ENCODE measurements at regions not wholly inside any gene's neighbourhood (a gene's known extent, or its start where the extent isn't known, plus 50 kb on each side); places are given as distances from the start of the nearest gene placed in this dataset.

DNA sequence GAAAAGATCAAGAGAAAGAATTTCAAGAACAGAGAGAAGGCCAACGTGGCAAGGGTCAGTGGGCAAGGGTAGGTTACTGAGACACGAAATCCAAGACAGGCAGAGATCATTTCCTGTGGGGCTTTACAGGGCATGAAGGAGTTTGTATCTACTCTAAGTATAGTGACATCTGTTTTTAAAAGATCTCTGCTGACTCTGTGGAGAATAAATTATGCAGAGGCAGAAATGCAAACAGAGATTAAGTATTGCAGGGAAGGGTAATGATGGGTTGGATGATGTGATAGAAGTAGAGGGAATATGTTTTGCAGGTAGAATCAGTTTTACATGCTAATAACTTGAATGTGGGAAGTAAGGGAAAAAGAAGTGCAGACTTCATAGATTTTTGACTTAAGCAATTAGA is 243.5 kb downstream of the FRK start:
- whole genome bisulfite sequencing (ENCODE audit: insufficient coverage) = 75% methylated on average over 2 of the region's 2 CpGs
- no peaks in the 10 kb centered on the region for H3K27me3 ChIP-seq (replicated peaks in 2 of 5; ENCODE audit: control insufficient read depth in 4 of 5, insufficient read depth in 5 of 5, low read length in 4 of 5)
- H3K36me3 ChIP-seq (ENCODE audit: control insufficient read depth in 4 of 4, insufficient read depth in 4 of 4, low read length in 3 of 4) = no peaks in the 10 kb centered on the region
- no peak overlapping the region for H3K27ac ChIP-seq (ENCODE audit: insufficient read depth in 1 of 2, low read depth in 1 of 2, low read length in 2 of 2, poor library complexity in 1 of 2, severe bottlenecking in 2 of 2)
- no peak for DNase-seq
- H3K4me1 ChIP-seq (ENCODE audit: control extremely low read depth in 1 of 4, control insufficient read depth in 4 of 4, insufficient read depth in 4 of 4, low read length in 3 of 4) = no peaks in the 10 kb centered on the region
- no peak overlapping the region for H3K4me3 ChIP-seq (ENCODE audit: control insufficient read depth in 1 of 7, extremely low read depth in 1 of 7, insufficient read depth in 4 of 7, low read depth in 2 of 7, low read length in 6 of 7)
- CTCF ChIA-PET = interaction anchor here (1.5 kb wide), 1 partner anchor 22 kb away, joined by 3 read pairs; no protein-coding TSS in a partner anchor
- peaks cover 0 to 3% (median 0%) of the 10 kb centered on the region in 5 experiments for H3K9me3 ChIP-seq (ENCODE audit: control extremely low read depth in 1 of 5, control insufficient read depth in 4 of 5, insufficient read depth in 2 of 5, low read depth in 1 of 5, low read length in 4 of 5)
- POLR2A ChIA-PET = no interaction called here

DNA sequence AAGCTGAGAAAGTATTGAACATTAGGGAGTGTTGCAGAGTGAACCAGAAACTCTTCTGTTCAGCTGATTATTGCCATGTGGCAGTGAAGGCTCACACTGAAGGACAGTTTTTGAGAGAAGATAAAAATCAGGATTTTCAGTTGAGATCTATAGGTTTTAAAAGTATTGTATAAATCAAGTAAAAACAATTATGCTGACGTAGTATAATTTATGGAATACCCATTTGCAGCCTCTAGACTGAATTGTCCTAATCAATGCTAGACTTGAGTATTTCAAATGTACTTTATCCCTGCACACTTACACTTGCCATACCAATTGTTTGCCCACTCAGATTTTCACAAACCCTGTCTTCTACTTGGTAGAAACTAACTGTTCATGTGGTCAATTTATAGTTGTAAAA is 245.8 kb downstream of the FRK start:
- H3K27ac ChIP-seq (ENCODE audit: insufficient read depth in 1 of 2, low read depth in 1 of 2, low read length in 2 of 2, poor library complexity in 1 of 2, severe bottlenecking in 2 of 2) = no peak overlapping the region
- no CpG with 5 or more reads among the region's 1 CpG for whole genome bisulfite sequencing (ENCODE audit: insufficient coverage)
- no peaks in the 10 kb centered on the region for H3K27me3 ChIP-seq (replicated peaks in 2 of 5; ENCODE audit: control insufficient read depth in 4 of 5, insufficient read depth in 5 of 5, low read length in 4 of 5)
- no peak overlapping the region for H3K4me3 ChIP-seq (ENCODE audit: control insufficient read depth in 1 of 7, extremely low read depth in 1 of 7, insufficient read depth in 4 of 7, low read depth in 2 of 7, low read length in 6 of 7)
- ChIA-PET POLR2A (no interaction called here), CTCF (no interaction called here)
- no peaks in the 10 kb centered on the region for H3K36me3 ChIP-seq (ENCODE audit: control insufficient read depth in 4 of 4, insufficient read depth in 4 of 4, low read length in 3 of 4)
- peaks cover 0 to 3% (median 0%) of the 10 kb centered on the region in 5 experiments for H3K9me3 ChIP-seq (ENCODE audit: control extremely low read depth in 1 of 5, control insufficient read depth in 4 of 5, insufficient read depth in 2 of 5, low read depth in 1 of 5, low read length in 4 of 5)
- no peaks in the 10 kb centered on the region for H3K4me1 ChIP-seq (ENCODE audit: control extremely low read depth in 1 of 4, control insufficient read depth in 4 of 4, insufficient read depth in 4 of 4, low read length in 3 of 4)
- no peak for DNase-seq

DNA sequence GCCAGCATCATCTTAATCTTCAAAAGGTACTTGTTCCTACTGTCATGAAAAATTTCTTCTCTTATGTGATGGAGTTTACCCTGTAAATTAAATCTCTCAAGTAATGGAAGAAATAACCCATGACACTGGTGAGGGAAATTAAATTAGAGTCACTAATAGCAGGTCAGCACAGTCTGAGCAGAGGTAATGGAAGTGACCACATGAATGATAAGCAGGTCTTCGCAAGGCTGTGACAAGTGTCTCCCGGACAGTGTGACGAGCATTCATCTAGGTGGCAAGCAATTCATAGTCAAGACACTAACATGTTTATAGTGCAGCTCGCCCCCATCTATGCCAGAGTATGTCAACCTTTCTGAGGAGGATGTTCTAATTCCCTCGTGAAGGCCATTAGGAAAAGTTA is 249.2 kb downstream of the FRK start:
- CTCF ChIA-PET = no interaction called here
- DNase-seq = no peak
- no peaks in the 10 kb centered on the region for H3K4me1 ChIP-seq (ENCODE audit: control extremely low read depth in 1 of 4, control insufficient read depth in 4 of 4, insufficient read depth in 4 of 4, low read length in 3 of 4)
- no peak overlapping the region for H3K4me3 ChIP-seq (ENCODE audit: control insufficient read depth in 1 of 7, extremely low read depth in 1 of 7, insufficient read depth in 4 of 7, low read depth in 2 of 7, low read length in 6 of 7)
- POLR2A ChIA-PET = no interaction called here
- no peak overlapping the region for H3K27ac ChIP-seq (ENCODE audit: insufficient read depth in 1 of 2, low read depth in 1 of 2, low read length in 2 of 2, poor library complexity in 1 of 2, severe bottlenecking in 2 of 2)
- no peaks in the 10 kb centered on the region for H3K27me3 ChIP-seq (replicated peaks in 2 of 5; ENCODE audit: control insufficient read depth in 4 of 5, insufficient read depth in 5 of 5, low read length in 4 of 5)
- no peaks in the 10 kb centered on the region for H3K36me3 ChIP-seq (ENCODE audit: control insufficient read depth in 4 of 4, insufficient read depth in 4 of 4, low read length in 3 of 4)
- no peaks in the 10 kb centered on the region for H3K9me3 ChIP-seq (ENCODE audit: control extremely low read depth in 1 of 5, control insufficient read depth in 4 of 5, insufficient read depth in 2 of 5, low read depth in 1 of 5, low read length in 4 of 5)
- WGBS (ENCODE audit: insufficient coverage) = 97% methylated on average over 4 of the region's 5 CpGs

DNA sequence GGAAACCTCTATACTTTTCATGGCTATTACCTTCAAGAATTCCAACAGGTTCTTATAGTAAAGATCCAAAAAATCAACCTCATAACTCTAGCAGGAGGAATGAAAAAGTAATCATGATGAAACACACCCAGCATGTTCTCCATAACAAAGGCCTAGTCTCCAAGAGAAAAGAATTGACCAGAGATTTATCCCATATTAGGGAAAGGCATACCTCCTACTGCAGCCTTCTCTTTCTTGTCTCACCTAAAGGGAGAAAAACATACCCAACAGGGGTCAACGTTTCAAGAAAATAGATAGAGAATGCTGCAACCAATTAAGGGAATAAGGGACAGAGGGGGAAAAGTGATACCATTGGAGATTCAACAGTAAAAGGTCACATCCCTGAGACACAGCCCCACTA is 262.5 kb downstream of the FRK start:
- Histone ChIP-seq H3K27me3 (replicated peaks in 2 of 5; ENCODE audit: control insufficient read depth in 4 of 5, insufficient read depth in 5 of 5, low read length in 4 of 5) (no peaks in the 10 kb centered on the region), H3K9me3 (ENCODE audit: control extremely low read depth in 1 of 5, control insufficient read depth in 4 of 5, insufficient read depth in 2 of 5, low read depth in 1 of 5, low read length in 4 of 5) (no peaks in the 10 kb centered on the region), H3K4me1 (ENCODE audit: control extremely low read depth in 1 of 4, control insufficient read depth in 4 of 4, insufficient read depth in 4 of 4, low read length in 3 of 4) (no peaks in the 10 kb centered on the region), H3K27ac (ENCODE audit: insufficient read depth in 1 of 2, low read depth in 1 of 2, low read length in 2 of 2, poor library complexity in 1 of 2, severe bottlenecking in 2 of 2) (no peak overlapping the region), H3K4me3 (ENCODE audit: control insufficient read depth in 1 of 7, extremely low read depth in 1 of 7, insufficient read depth in 4 of 7, low read depth in 2 of 7, low read length in 6 of 7) (no peak overlapping the region), H3K36me3 (ENCODE audit: control insufficient read depth in 4 of 4, insufficient read depth in 4 of 4, low read length in 3 of 4) (no peaks in the 10 kb centered on the region)
- ChIA-PET POLR2A (no interaction called here), CTCF (no interaction called here)
- no CpG with 5 or more reads among the region's 1 CpG for WGBS (ENCODE audit: insufficient coverage)
- DNase-seq = no peak

DNA sequence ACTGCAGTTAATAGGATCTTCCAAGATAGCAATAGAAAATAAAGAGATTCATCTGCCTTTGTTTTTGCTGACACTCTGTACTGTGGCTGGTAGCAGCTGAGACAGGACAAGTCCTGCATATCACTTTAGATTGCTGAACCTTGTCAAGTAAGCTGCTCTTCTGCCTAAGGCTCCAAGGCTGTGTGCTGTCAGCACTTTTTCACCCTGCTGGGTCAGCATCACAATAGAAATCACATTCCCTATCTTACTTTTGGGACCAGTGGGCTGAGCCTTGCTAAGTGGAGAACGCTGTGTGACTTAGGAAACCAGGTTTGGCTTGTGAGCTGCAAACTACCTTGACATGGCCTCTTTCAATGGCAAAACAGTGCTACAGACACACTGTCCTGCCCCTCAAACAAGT is 263.9 kb downstream of the FRK start:
- no peaks in the 10 kb centered on the region for H3K9me3 ChIP-seq (ENCODE audit: control extremely low read depth in 1 of 5, control insufficient read depth in 4 of 5, insufficient read depth in 2 of 5, low read depth in 1 of 5, low read length in 4 of 5)
- no peak overlapping the region for H3K27ac ChIP-seq (ENCODE audit: insufficient read depth in 1 of 2, low read depth in 1 of 2, low read length in 2 of 2, poor library complexity in 1 of 2, severe bottlenecking in 2 of 2)
- no peak for DNase-seq
- 62% methylated on average over 1 of the region's 1 CpG for WGBS (ENCODE audit: insufficient coverage)
- H3K27me3 ChIP-seq (replicated peaks in 2 of 5; ENCODE audit: control insufficient read depth in 4 of 5, insufficient read depth in 5 of 5, low read length in 4 of 5) = no peaks in the 10 kb centered on the region
- no peaks in the 10 kb centered on the region for H3K36me3 ChIP-seq (ENCODE audit: control insufficient read depth in 4 of 4, insufficient read depth in 4 of 4, low read length in 3 of 4)
- no peaks in the 10 kb centered on the region for H3K4me1 ChIP-seq (ENCODE audit: control extremely low read depth in 1 of 4, control insufficient read depth in 4 of 4, insufficient read depth in 4 of 4, low read length in 3 of 4)
- ChIA-PET CTCF (no interaction called here), POLR2A (no interaction called here)
- no peak overlapping the region for H3K4me3 ChIP-seq (ENCODE audit: control insufficient read depth in 1 of 7, extremely low read depth in 1 of 7, insufficient read depth in 4 of 7, low read depth in 2 of 7, low read length in 6 of 7)

DNA sequence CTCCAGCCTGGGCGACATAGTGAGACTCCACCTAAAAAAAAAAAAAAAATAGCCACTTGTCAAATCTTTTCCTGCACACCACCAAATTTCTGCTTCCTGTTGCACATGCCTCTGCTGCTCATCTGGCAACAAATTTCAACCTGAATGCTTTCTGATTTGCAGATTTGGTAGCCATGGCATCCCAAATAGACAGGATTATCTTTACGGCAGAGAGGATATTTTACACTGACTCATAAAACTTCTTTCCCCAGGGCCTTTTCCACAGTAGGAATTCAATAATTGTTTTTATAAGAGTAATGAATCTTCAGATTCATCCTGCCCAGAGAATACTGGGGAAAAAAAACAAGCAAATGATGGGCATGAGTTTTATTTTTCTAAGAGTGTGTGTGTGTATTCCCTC is 264.6 kb downstream of the FRK start:
- no peaks in the 10 kb centered on the region for H3K27me3 ChIP-seq (replicated peaks in 2 of 5; ENCODE audit: control insufficient read depth in 4 of 5, insufficient read depth in 5 of 5, low read length in 4 of 5)
- no peaks in the 10 kb centered on the region for H3K9me3 ChIP-seq (ENCODE audit: control extremely low read depth in 1 of 5, control insufficient read depth in 4 of 5, insufficient read depth in 2 of 5, low read depth in 1 of 5, low read length in 4 of 5)
- no peak overlapping the region for H3K27ac ChIP-seq (ENCODE audit: insufficient read depth in 1 of 2, low read depth in 1 of 2, low read length in 2 of 2, poor library complexity in 1 of 2, severe bottlenecking in 2 of 2)
- H3K36me3 ChIP-seq (ENCODE audit: control insufficient read depth in 4 of 4, insufficient read depth in 4 of 4, low read length in 3 of 4) = no peaks in the 10 kb centered on the region
- H3K4me1 ChIP-seq (ENCODE audit: control extremely low read depth in 1 of 4, control insufficient read depth in 4 of 4, insufficient read depth in 4 of 4, low read length in 3 of 4) = no peaks in the 10 kb centered on the region
- ChIA-PET CTCF (no interaction called here), POLR2A (no interaction called here)
- no peak overlapping the region for H3K4me3 ChIP-seq (ENCODE audit: control insufficient read depth in 1 of 7, extremely low read depth in 1 of 7, insufficient read depth in 4 of 7, low read depth in 2 of 7, low read length in 6 of 7)
- 100% methylated on average over 1 of the region's 2 CpGs for WGBS (ENCODE audit: insufficient coverage)
- no peak for DNase-seq

DNA sequence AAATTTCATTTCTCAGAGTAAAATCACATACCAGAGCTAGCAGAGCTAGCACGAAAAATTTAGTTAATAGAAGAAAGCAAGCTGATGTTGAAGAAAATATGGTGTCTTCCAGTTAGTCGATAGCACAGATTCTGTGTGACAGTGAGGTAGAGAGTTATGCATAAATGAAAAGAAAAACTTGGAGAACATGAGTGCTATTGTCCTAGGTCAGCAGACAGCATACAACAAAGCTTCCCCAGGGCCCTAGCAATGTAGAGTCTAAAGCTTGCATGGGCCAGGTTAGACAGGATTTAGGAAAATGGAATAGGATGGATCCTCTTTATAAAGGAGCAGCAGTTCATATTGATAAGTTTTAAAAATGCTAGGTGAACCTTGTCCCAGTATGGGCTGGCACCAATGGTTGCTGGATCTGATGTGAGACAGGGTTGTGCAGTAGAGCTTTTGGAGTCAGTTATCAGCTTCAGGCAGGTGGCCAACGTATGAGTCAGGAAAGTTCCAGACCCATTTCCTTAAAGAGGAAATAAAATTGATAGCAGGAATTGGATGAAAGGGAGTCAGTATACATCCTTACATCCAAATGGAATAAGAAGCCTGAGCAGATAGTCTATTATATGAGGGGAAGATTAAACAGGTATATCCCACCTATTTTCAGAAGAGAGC is 277.2 kb downstream of the FRK start:
- POLR2A ChIA-PET = interaction anchor here (0.6 kb wide), 1 partner anchor 1742 kb away, joined by 3 read pairs; no protein-coding TSS in a partner anchor
- no peak overlapping the region for H3K27ac ChIP-seq (ENCODE audit: insufficient read depth in 1 of 2, low read depth in 1 of 2, low read length in 2 of 2, poor library complexity in 1 of 2, severe bottlenecking in 2 of 2)
- no peak overlapping the region for H3K4me3 ChIP-seq (ENCODE audit: control insufficient read depth in 1 of 7, extremely low read depth in 1 of 7, insufficient read depth in 4 of 7, low read depth in 2 of 7, low read length in 6 of 7)
- H3K27me3 ChIP-seq (replicated peaks in 2 of 5; ENCODE audit: control insufficient read depth in 4 of 5, insufficient read depth in 5 of 5, low read length in 4 of 5) = no peaks in the 10 kb centered on the region
- no peaks in the 10 kb centered on the region for H3K4me1 ChIP-seq (ENCODE audit: control extremely low read depth in 1 of 4, control insufficient read depth in 4 of 4, insufficient read depth in 4 of 4, low read length in 3 of 4)
- no peaks in the 10 kb centered on the region for H3K9me3 ChIP-seq (ENCODE audit: control extremely low read depth in 1 of 5, control insufficient read depth in 4 of 5, insufficient read depth in 2 of 5, low read depth in 1 of 5, low read length in 4 of 5)
- H3K36me3 ChIP-seq (ENCODE audit: control insufficient read depth in 4 of 4, insufficient read depth in 4 of 4, low read length in 3 of 4) = no peaks in the 10 kb centered on the region
- DNase-seq = no peak
- WGBS (ENCODE audit: insufficient coverage) = 88% methylated on average over 1 of the region's 3 CpGs
- CTCF ChIA-PET = no interaction called here
